HG02610 (cell line): ENCODE measurements at regions not wholly inside any gene's neighbourhood (a gene's known extent, or its start where the extent isn't known, plus 50 kb on each side); places are given as distances from the start of the nearest gene placed in this dataset.
"Not testable (repeated sequence)": the region's sequence is repeated elsewhere in the genome, so short reads cannot be mapped to it uniquely, and the experiment has no call there.

Experiments used
- ATAC-seq: cut with Tn5 transposase; IDR thresholded peaks from one replicate; pipeline ENCODE4 v1.9.1; 2021; ENCODE audit warnings: mild to moderate bottlenecking, moderate library complexity; ENCODE audit not compliant: unreplicated experiment

DNA sequence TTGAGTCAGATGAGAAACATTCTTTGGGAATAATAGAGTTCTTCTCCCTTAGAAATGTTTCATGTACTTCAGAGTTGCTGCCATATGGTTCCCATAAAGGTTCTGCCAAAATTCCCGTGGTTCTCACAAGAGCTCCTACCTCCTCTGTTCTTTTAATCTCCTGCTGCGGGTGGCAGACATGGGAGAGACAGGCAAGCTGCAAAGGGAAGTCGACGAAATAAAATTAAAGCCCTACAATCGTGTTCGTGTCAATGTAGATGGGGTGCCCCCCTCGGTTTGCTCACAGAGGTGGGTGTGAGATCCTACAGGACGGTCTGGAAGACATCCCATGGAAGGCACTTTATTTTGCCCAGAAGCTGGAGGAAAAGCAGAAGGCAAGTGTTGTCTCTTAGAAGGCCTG is 276.0 kb downstream of the RWDD3 start:
- ATAC-seq, result no peak

DNA sequence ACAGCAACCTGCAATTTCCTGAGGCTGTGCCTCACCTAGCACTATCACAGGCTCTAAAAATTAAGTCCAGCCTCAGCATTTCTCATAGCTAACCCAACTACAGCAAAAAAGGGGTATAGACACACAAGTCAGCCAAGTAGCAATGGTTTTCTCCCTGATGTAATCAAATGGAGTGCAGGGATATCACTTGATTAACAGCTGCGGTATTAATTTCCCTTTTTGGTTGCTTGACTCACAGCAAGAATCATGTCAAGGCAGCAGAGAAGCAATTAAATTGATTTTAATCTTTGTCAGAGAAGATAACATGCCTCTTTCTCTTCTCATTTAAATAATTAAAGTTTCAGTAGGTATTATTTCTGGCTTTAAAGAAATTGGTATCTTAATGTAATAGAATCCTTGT is 278.9 kb downstream of the RWDD3 start:
- no peak for ATAC-seq

DNA sequence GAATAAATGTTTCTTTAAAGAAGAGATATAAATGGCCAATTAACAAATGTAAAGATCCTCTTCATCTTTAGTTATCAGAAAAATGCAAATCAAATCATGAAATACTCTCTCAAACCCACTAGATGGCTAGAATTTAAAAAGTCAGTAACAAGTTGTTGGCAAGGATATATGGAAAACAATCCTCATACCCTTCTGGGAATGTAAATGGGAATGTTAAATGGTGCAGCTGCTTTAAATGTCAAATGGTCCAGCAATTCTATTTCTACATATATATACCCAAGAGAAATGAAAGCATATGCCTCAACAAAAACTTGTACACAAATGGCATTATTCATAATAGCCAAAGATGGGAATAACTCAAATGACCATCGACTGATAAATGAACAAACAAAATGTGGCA is 283.5 kb downstream of the RWDD3 start:
- no peak for ATAC-seq

DNA sequence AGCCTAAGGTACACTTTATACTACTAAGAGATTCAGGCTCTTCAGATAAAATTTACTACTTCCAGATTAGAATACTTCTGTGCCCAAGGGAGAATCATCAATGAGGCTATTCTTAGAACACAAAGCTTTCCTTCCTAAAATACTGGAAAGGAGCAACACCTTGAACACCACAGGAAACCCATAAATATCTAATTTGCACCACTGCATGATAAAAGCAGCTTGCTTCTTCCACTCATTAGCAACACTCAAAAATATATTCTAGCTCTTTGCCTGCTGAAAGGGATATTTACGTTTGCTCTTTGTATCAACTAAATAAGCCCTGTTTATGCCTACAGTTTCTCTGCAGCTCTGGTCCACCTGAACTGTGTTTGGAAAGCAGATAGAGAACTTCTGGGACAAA is 284.3 kb downstream of the RWDD3 start:
- no peak for ATAC-seq

DNA sequence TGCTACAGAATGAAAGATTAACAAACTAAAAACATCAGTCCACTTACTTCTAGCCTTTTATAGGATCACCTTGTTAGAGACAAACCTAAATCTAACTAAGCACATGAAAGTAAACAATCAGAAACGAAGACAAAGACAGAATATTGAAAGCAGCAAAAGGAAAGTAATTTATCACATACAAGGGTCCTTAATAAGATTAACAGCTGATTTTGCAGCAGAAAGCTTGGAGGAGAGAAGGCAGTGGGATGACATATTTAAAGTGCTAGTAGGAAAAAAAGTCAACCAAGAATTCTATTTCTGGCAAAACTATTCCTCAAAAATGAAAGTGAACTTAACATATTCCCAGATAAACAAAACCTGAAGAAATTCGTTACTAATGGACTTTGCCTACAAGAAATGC is 286.4 kb downstream of the RWDD3 start:
- ATAC-seq, result no peak

DNA sequence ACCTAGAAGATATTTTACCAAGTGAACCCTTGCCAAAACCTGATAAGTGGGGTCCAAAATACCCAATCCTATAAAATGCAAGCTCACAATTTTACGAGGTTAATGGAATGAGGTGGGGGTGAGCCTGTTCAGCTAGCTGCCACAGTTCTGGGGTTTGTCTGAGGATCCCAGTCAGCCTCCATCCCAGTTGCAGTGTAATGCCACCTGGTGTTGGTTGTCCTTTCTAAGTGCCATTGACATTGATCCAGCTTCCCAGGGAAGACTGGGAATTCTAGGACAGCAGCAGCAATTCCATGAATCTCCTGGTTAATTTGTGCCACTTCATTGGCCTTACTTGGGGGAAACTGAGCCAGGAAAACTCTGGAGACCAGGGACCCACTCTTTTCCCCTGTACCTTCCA is 298.3 kb downstream of the RWDD3 start:
- no peak for ATAC-seq

DNA sequence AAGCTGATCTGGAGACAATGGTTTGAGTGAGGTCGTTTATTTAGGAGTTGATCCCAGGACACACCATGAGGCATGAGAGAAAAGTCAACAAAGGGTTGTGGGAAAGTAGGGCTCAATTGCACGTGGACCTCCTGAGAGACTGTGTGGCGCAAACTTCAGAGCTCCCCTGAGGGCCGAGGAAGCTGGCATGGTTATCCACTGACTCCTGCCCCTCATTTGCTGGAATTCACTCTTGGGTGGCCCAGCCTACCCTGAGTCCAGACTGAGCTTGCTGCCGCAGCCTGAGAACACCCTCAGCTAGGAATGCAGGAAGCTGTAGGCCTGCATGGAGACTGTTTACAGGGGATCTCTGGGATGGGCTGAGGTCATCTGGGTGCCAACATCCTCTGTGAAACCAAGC is 301.0 kb downstream of the RWDD3 start:
- no peak for ATAC-seq

DNA sequence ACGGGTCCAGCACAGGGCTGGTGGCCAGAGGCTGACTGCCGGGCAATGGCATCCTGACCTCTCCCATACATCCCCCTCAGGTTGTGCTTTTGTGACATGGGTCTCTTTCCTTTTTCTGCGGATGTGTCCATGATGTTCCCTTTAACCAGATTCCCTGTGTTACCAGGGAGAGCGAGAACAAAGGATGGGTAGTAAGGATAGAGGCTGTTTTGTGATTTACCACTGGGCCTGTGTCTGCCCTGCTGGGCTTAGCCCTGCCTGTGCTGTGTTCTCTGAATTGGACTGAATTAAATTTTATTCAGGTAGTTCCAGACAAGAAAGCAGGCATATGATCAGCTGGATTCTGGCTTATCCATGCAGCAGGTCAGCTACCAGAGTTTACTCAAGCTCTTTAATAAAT is 301.6 kb downstream of the RWDD3 start:
- ATAC-seq, result no peak

DNA sequence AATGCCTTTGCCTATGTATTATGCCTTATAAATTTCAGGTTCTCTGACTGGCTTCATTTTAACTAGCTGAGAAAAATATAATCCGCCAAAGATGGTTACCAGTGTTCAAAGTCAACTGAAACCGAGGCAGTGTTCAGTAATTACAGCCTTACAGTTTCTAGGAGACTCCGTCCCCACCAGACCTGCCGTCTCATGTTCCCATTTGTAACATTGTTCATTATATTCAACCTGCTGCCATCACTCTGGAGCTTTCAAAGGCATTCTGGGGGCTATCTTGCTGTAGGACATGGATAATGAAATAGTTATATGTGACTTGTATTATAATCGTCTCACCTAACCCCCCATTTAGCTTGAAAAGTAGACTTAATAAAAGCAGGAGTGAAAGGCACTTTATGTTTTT is 302.5 kb downstream of the RWDD3 start:
- no peak for ATAC-seq

DNA sequence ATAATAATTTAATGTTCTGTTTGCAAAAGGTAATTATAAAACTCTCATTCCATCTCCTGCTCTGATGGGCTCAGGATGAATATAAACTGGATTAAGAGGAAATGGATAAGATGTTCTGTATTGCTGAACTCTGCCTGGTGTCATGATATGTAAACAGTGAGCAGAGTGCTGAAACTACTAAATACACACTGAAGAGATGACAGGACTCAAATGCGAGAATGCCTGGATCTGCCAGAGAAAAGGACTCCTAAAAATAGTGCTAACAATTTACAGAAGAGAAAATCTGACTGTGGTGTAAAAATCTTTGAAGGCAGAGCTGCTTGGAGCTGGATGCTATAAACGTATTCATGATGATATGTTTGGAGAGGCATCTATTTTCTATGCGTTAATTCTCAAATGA is 303.2 kb downstream of the RWDD3 start:
- ATAC-seq, result no peak

DNA sequence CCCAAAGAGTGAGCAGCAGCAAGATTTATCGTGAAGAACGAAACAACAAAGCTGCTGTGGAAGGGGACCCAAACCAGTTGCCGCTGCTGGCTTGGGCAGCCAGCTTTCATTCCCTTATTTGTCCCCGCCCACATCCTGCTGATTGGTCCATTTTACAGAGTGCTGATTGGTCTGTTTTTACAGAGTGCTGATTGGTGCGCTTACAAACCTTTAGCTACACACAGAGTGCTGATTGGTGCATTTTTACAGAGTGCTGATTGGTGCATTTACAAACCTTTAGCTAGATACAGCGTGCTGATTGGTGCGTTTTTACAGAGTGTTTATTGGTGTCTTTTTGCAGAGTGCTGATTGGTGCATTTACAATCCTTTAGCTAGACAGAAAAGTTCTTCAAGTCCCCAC is 304.2 kb downstream of the RWDD3 start:
- not testable (repeated sequence) for ATAC-seq

DNA sequence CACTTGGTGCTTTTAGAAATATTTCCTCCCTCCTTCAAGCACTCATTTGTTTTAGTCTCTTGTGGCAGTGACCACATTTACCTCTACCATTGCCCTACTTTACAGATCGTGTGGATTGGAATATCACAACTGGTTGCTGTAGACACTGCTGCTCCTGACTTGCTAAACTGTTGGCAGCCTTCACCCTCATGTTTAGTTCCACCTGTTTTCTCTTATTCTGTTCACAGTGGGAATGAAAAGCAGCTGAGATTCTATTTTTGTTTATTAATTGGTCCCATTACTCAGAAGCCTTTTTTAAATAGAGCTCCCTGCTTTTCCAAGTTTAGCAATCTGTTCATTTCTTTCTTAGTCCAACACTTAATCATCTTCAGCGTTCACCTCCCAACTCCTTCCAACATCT is 308.9 kb downstream of the RWDD3 start:
- no peak for ATAC-seq

DNA sequence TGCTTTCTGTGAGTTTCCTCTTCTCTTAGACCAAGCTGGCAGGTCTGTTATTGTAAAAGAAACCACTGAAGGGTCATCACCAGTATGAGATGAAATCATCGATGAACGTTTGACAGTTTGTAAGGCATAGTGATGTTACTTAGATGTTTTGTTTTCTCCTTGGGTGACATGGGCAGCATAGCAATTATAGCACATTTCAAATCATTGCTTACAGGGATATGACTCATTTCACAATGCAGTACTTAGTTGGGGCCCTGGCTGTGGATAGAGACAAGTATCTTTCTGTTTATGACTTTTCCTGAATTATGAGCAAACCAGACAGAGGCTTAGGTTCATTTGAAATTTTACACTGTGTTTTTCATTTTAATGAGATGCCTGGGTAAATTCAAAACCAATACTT is 313.0 kb downstream of the RWDD3 start:
- ATAC-seq, result no peak

DNA sequence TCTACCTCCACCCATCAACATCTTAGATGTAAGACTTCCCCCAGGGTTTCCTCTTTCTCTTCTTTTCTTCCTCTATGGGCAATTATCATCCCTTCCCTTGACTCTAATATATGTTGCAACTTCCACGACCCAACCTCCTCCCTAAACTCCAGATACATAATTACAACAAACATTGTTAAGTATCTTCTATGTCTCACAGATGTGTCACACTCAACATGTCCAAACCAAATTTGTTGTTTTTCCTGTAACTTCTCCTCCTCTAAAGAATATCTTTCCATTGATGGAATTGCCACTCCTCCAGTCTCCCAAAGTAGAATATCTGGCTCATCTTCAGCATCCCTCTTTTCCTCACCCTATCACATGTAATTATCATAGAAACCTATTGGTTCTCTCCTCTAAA is 314.2 kb downstream of the RWDD3 start:
- no peak for ATAC-seq

DNA sequence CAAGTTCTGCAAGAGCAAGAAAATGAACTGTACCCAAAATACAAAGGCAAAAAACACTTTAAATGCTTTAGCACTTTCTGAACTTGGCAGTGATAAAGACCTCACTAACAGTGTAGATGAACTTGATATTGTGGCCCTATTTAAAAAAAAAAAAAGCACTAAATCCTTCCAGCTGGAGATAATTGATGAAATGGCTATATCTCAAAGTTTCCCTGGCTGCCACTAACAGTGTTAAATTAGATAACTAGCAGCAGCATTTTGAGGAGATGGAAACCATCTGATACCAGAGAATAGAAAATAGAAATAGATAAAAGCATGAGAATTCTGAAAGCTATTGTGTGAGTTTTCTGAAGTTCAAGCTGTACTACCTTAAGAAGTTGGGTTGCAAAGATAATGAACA is 317.2 kb downstream of the RWDD3 start:
- ATAC-seq, result no peak

DNA sequence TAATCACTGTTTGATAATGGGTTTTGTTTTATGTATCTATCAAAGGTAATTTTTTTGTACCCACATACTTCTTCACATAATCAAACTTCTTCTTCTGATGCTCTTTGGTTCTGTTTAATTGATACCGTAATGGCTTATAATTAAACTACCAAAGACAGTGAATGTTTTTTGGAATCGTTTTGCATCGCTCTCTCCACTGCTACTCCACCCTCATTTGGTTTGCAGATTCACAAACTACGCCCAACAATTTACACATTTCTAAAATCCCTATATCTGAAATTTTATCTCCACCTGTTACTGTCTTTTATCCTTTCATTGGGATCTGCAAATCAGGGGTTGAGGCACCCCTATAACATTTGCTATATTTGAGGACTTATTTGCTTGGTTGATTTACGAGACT is 319.6 kb downstream of the RWDD3 start:
- no peak for ATAC-seq

DNA sequence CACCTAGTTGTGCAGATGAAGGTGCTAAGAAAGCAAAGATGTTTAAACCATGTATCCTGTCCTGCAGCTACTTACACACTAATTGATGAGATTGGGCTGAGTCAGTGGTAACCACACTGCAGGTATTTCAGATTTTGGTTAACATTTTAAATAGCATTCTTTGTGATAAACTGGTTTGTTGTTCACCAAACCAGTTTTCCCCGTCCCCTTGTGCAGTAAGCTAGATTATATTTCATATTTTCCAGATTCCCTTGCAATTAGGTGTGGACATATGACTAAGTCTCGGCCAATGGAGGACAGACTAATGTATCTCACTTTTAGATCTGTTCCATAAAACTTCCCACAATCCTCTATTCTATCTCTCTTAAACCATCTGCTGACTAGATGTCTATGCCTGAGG is 320.4 kb downstream of the RWDD3 start:
- no peak for ATAC-seq

DNA sequence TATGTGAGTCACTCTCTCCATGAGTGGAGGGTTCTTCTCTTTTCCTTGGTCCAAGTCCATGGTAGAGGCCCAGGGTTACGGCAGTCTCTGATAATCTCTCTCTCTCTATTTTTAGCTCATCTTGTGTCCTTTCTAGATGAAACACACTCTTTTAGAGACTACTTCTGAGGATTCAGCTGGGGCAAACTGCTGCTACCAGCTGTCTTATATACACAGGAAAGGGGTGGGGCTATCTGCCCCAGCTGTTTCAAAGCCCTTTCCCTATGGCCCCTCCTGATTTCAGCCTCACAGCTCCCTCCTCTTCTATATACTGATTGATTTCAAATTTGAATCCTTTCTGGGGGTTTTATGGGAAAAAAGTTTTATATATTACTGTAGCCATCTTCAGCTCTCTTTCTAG is 324.8 kb downstream of the RWDD3 start:
- no peak for ATAC-seq

DNA sequence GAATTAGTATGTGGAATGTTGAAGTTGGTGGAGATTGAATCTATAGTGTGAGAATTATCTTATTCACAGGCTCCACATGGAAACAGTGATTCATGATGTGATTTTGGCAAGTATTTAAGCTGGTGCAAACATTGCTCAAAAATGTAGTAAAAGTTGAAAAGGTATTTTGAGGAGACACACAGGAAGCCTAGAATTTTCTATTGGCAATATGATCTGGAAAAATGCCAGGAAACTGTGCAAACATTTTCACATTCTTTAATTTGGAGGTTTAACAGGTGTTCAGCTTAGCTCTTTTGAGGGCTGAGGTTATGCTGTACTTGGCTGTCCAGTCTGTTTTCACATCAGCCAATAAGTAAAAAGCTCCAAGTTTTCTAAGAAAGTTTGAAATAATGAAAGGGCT is 327.3 kb downstream of the RWDD3 start:
- ATAC-seq, result no peak

DNA sequence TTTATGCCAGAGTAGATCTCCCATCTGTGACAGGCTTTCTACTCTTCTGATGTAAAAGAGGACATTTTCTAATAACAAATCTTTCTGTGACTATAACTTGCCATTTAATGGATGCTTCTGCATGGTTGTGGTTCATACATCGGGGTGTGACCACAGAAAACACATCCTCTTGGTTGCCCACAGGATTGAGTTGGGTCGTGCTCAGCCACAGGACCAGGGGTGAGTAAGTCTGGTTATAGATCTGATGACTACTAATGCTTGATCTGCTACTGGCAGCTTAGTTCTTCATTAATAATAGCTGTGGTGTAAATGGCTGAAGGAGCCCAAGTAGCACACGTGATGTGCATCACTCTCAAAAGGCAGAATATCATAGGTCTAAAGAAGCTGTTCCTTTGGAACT is 328.2 kb downstream of the RWDD3 start:
- ATAC-seq, result no peak

DNA sequence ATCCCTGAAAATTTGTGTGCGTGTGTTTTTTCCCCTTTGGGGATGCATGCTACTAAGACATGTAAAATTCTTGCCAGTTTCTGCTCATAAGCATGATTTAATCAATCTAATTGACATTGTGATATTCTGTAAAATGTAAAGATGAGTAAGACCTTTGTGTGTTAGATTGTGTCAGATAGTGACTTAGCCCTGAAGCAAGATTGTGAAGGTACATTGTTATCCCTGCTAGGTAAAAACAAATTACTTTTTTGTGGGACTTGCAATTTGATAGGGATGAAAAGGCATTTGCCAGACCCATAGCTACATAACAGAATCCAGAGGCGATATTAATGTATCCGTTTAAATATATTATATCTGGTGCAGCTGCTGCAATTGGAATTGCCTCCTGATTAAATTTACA is 338.0 kb downstream of the RWDD3 start:
- no peak for ATAC-seq

DNA sequence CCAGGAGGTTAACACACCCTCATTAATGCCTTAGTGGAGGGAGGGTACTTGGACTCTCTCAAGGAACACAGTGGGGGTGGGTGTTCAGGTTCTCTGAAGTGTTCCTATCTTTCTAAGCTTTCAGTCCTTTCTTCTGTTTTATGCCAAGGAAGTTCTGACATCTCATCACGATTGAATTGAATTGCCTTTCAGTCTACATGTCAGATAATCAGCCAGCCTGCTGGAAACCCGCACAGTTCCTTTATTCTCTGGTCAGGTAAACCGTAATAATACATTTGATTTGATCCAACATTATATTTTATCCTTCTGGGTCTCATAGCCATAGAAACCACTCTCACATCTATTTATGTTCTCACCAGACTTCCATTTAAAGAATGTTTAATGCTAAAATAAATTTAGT is 339.0 kb downstream of the RWDD3 start:
- no peak for ATAC-seq

DNA sequence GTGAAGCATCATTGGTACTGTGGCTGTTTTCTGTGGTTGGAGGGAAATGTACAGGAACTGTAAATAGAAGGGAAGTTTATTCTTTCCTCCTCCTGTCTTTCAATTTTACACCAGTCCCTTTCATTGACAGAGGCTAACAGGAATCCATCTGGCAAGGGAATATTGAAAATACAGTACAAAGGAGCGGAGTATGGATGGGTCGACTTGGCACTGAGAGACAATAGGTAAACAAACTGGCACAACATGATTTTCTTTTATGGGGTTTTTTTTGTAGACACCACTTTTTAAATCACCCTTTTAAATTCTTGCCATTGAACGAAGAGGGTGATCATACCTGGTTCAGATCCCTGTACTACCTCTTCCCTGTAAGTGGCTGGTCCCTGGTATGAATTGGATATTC is 341.3 kb downstream of the RWDD3 start:
- no peak for ATAC-seq

DNA sequence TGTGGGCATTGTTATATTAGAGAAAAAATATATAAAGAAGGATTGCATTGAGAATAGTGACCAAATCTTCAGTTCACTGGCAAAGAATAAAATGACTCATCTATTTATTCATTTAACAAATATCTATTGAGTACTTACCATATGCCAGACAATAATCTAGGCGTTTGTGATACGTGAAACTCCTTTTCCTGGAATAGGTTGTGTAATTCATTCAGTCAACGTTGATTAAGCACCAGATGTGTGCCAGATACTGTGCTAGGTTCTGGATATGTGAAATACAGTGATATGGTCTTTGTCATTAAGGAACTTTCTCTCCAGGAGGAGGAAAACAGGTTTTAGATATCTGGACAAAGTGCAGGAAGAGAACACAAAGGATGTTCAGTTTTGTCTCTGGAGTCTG is 344.5 kb downstream of the RWDD3 start:
- ATAC-seq, result no peak
